ENCODE measurements at regions not wholly inside any gene's neighbourhood (a gene's known extent, or its start where the extent isn't known, plus 50 kb on each side); places are given as distances from the start of the nearest gene placed in this dataset.

GRCh38 chr3:187838016-187838540 lies 92.8 kb upstream of the BCL6 start:
- TF ChIP-seq YY1 (IDR thresholded peaks at IDR 0.05; ENCODE audit: insufficient read depth, insufficient read length) (no peak), ZNF274 (IDR thresholded peaks at IDR 0.05; ENCODE audit: low read depth, low read length) (no peak)
